ENCODE measurements at regions not wholly inside any gene's neighbourhood (a gene's known extent, or its start where the extent isn't known, plus 50 kb on each side); places are given as distances from the start of the nearest gene placed in this dataset.

DNA sequence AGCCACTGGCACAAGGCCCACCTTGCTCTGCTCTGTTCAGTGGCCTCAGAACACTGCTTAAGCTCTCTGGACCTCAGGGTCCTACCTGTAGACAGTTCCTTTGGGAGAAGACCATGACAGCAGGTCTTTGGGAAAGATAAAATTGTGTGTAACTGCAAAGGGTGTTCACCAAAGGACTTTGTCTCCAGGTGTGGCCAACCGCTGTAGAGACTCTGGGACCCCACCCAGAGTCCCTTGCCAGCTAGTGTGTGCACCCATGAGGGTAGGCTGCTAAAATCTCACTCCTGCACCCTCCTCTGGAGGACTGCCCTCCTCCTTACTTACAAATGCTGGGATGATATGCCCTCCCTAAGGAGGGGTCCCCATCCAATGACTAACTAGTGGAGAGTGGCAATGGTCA, 211.2 kb downstream of the TSHZ3 start (continued):
- TF ChIP-seq CHD7 (IDR thresholded peaks at IDR 0.05; ENCODE audit: insufficient replicate concordance, low read length) = no peak
- TF ChIP-seq TAF1 (IDR thresholded peaks at IDR 0.05; ENCODE audit: low read depth, low read length) = no peak
- no peak for TF ChIP-seq EGR1 (IDR thresholded peaks at IDR 0.05; ENCODE audit: borderline replicate concordance, low read depth, low read length)
- no peak for TF ChIP-seq SP1 (IDR thresholded peaks at IDR 0.05; ENCODE audit: low read depth, low read length)
- TF ChIP-seq CHD1 (IDR thresholded peaks at IDR 0.05; ENCODE audit: low read depth, low read length) = no peak
- TF ChIP-seq FOSL1 (IDR thresholded peaks at IDR 0.05; ENCODE audit: insufficient read depth, low read depth, low read length) = no peak
